Glutamatergic neuron (in vitro differentiated cells): ENCODE measurements at regions not wholly inside any gene's neighbourhood (a gene's known extent, or its start where the extent isn't known, plus 50 kb on each side); places are given as distances from the start of the nearest gene placed in this dataset.
A peak's percentile ranks its signal among the peaks of the same experiment; 100 is the strongest.
"Not testable (repeated sequence)": the region's sequence is repeated elsewhere in the genome, so short reads cannot be mapped to it uniquely, and the experiment has no call there.

Experiments
- DNase-seq: peaks from one replicate; pipeline ENCODE4 v3.0.0; 2022
- H3K27ac Mint-ChIP-seq: one replicate; pipeline ENCODE4 v1.8.0; 2020; ENCODE audit warnings: mild to moderate bottlenecking, mixed read lengths, inconsistent platforms; ENCODE audit not compliant: unreplicated experiment
- H3K27me3 Mint-ChIP-seq: one replicate; pipeline ENCODE4 v1.8.0; 2020; ENCODE audit warnings: mild to moderate bottlenecking, moderate library complexity, mixed read lengths, inconsistent platforms; ENCODE audit not compliant: unreplicated experiment
- H3K36me3 Mint-ChIP-seq: one replicate; pipeline ENCODE4 v1.8.0; 2020; ENCODE audit warnings: mild to moderate bottlenecking, mixed read lengths, inconsistent platforms; ENCODE audit not compliant: unreplicated experiment
- H3K4me1 Mint-ChIP-seq: one replicate; pipeline ENCODE4 v1.8.0; 2020; ENCODE audit warnings: mild to moderate bottlenecking, low read depth, mixed read lengths, inconsistent platforms; ENCODE audit not compliant: unreplicated experiment
- H3K4me3 Mint-ChIP-seq: one replicate; pipeline ENCODE4 v1.8.0; 2020; ENCODE audit warnings: mild to moderate bottlenecking, mixed read lengths, inconsistent platforms; ENCODE audit not compliant: unreplicated experiment
- H3K9me3 Mint-ChIP-seq: one replicate; pipeline ENCODE4 v1.8.0; 2020; ENCODE audit warnings: mild to moderate bottlenecking, moderate library complexity, mixed read lengths, inconsistent platforms; ENCODE audit not compliant: unreplicated experiment
- CTCF ChIP-seq: fragments of 200-600 bp; sonication (generic); IDR thresholded peaks from one replicate; pipeline ENCODE4 v1.5.0; 2021; ENCODE audit not compliant: partially characterized antibody, unreplicated experiment

GRCh38 chr5:105054406-105054805, 1491.8 kb upstream of the NUDT12 start:
- Mint-ChIP-seq H3K4me1 (no peaks in the 10 kb centered on the region), H3K27me3 (peaks cover 3% of the 10 kb centered on the region), H3K9me3 (peaks cover 2% of the 10 kb centered on the region), H3K27ac (no peak overlapping the region), H3K36me3 (peaks cover 4% of the 10 kb centered on the region), H3K4me3 (no peak overlapping the region)
- TF ChIP-seq CTCF, result no peak
- no peak for DNase-seq

GRCh38 chr5:105042623-105043022, 1480.0 kb upstream of the NUDT12 start:
- H3K36me3 Mint-ChIP-seq, result no peaks in the 10 kb centered on the region
- H3K27me3 Mint-ChIP-seq, result no peaks in the 10 kb centered on the region
- no peak for TF ChIP-seq CTCF
- no peaks in the 10 kb centered on the region for H3K4me1 Mint-ChIP-seq
- H3K4me3 Mint-ChIP-seq, result no peak overlapping the region
- no peaks in the 10 kb centered on the region for H3K9me3 Mint-ChIP-seq
- no peak for DNase-seq
- H3K27ac Mint-ChIP-seq, result no peak overlapping the region

GRCh38 chr5:105036814-105037213, 1474.2 kb upstream of the NUDT12 start:
- H3K27me3 Mint-ChIP-seq, H3K4me1 Mint-ChIP-seq: not testable (repeated sequence)

GRCh38 chr5:105034401-105034763, 1471.8 kb upstream of the NUDT12 start:
- no peak overlapping the region for H3K4me3 Mint-ChIP-seq
- DNase-seq, result no peak
- H3K4me1 Mint-ChIP-seq, result peaks cover 1% of the 10 kb centered on the region
- H3K9me3 Mint-ChIP-seq, result peaks cover 5% of the 10 kb centered on the region
- no peak for TF ChIP-seq CTCF
- H3K27ac Mint-ChIP-seq, result peak overlapping the region; percentile 18
- H3K36me3 Mint-ChIP-seq, result peaks cover 7% of the 10 kb centered on the region
- no peaks in the 10 kb centered on the region for H3K27me3 Mint-ChIP-seq

More at GRCh38 chr5:105036814-105037213, 1474.2 kb upstream of the NUDT12 start:
- H3K27ac Mint-ChIP-seq, H3K36me3 Mint-ChIP-seq, DNase-seq, H3K9me3 Mint-ChIP-seq, H3K4me3 Mint-ChIP-seq: not testable (repeated sequence)

GRCh38 chr5:105033637-105034400, 1471.2 kb upstream of the NUDT12 start:
- no peak for TF ChIP-seq CTCF
- Mint-ChIP-seq H3K27ac (peak overlapping the region; percentile 18), H3K4me1 (peaks cover 1% of the 10 kb centered on the region), H3K4me3 (no peak overlapping the region), H3K27me3 (no peaks in the 10 kb centered on the region), H3K9me3 (peaks cover 5% of the 10 kb centered on the region), H3K36me3 (peaks cover 7% of the 10 kb centered on the region)
- no peak for DNase-seq
